ENCODE measurements at regions not wholly inside any gene's neighbourhood (a gene's known extent, or its start where the extent isn't known, plus 50 kb on each side); places are given as distances from the start of the nearest gene placed in this dataset.

DNA sequence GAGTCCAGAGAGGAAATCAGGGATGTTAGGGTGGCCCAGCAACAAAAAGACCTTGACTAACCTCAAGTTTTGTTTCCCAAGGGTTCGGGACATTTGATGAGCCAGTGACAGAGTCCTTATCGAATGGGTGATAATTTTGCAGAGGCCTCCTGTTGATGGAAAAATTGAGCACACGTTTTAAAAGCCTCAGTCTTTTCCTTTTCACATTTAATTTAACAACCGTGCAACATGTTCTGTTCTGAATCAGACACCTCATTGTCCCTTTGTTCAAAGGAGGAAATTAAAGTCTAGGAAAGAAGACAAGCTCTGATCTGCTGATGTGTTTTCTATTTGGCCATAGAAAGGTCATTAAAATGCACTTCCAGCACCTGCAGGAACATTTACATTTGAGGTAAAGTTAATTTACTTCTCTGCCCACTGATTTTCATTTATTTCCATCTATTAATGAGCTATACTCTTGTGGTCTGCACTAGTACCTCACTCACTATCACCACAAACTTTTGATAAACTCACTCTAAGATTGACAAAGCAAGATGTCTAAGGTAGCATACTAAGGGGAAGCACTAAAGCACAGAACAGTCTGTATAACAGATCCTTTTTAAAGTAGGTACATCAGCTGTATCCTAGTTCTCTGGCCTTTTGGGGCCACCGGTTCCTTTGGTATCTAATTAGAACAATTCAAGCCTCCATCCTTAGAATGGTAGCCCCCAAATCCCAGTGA is 147.0 kb downstream of the RPAP3 start:
- ChIA-PET RAD21 (ENCODE audit: unreplicated experiment) (no interaction called here), CTCF (interaction anchor here (0.6 kb wide), 1 partner anchor 517 kb away, joined by 4 read pairs; no protein-coding TSS in a partner anchor), SMC1A (ENCODE audit: uncharacterized antibody, unreplicated experiment) (no interaction called here), POLR2A (no interaction called here)
- H3K79me2 ChIP-seq (ENCODE audit: control insufficient read depth, insufficient read depth, low read length) = no peaks in the 10 kb centered on the region
- no TSS peak for BruUV-seq (replicated peaks)
- no peak for DNase-seq (ENCODE audit: low read depth, low spot score)
- no peak for FAIRE-seq
- no peak overlapping the region for H3K4me3 ChIP-seq
- H4K20me1 ChIP-seq (ENCODE audit: control insufficient read depth, insufficient read depth) = no peaks in the 10 kb centered on the region
- no peaks in the 10 kb centered on the region; a peak in 1 of 4 replicates for H3K27me3 ChIP-seq (replicated peaks in 1 of 2; ENCODE audit: control insufficient read depth in 2 of 2, insufficient read depth in 2 of 2, low read length in 1 of 2)
- intact Hi-C loops (cut with micrococcal nuclease; ENCODE audit: unreplicated experiment) (no loop called here), in situ Hi-C loops (cut with MboI) (no loop called here)
- 6% methylated on average over 5 of the region's 5 CpGs for WGBS (ENCODE audit: insufficient coverage, insufficient replicate concordance, low lambda C conversion rate, missing lambda C conversion rate)
- no peaks in the 10 kb centered on the region for H3K4me1 ChIP-seq (ENCODE audit: control insufficient read depth, insufficient read depth, low read length)
- H3K36me3 ChIP-seq (ENCODE audit: control insufficient read depth in 2 of 2, insufficient read depth in 2 of 2, low read length in 1 of 2) = no peaks in the 10 kb centered on the region
- ATAC-seq = no peak
- no peak overlapping the region for H2AFZ ChIP-seq (ENCODE audit: control insufficient read depth, low read depth, low read length)
- H3K9ac ChIP-seq (ENCODE audit: control insufficient read depth, insufficient read depth, low read length) = no peak overlapping the region
- no peaks in the 10 kb centered on the region; the same call in 2 of the 3 replicates for H3K9me3 ChIP-seq (replicated peaks; ENCODE audit: control insufficient read depth, insufficient read depth, low read length)
- no peak for TF ChIP-seq STAT1 (conservative IDR thresholded peaks at IDR 0.05)
- TF ChIP-seq ATF2 (IDR thresholded peaks at IDR 0.05; ENCODE audit: low read length) = no peak
- TF ChIP-seq TCF12 (IDR thresholded peaks at IDR 0.05; ENCODE audit: low read depth, low read length) = no peak
- H3K27ac ChIP-seq (ENCODE audit: control insufficient read depth, insufficient read depth) = no peak overlapping the region
- no peak overlapping the region for H3K4me2 ChIP-seq (ENCODE audit: control insufficient read depth, insufficient read depth)

- Histone ChIP-seq H3K4me1 (ENCODE audit: control insufficient read depth, insufficient read depth, low read length) (no peaks in the 10 kb centered on the region), H2AFZ (ENCODE audit: control insufficient read depth, low read depth, low read length) (no peak overlapping the region), H3K27me3 (replicated peaks in 1 of 2; ENCODE audit: control insufficient read depth in 2 of 2, insufficient read depth in 2 of 2, low read length in 1 of 2) (no peaks in the 10 kb centered on the region; a peak in 1 of 4 replicates), H3K27ac (ENCODE audit: control insufficient read depth, insufficient read depth) (no peak overlapping the region), H3K9me3 (replicated peaks; ENCODE audit: control insufficient read depth, insufficient read depth, low read length) (peaks cover 2% of the 10 kb centered on the region; the same call in 2 of the 3 replicates), H3K4me2 (ENCODE audit: control insufficient read depth, insufficient read depth) (no peak overlapping the region), H3K79me2 (ENCODE audit: control insufficient read depth, insufficient read depth, low read length) (no peaks in the 10 kb centered on the region), H3K9ac (ENCODE audit: control insufficient read depth, insufficient read depth, low read length) (no peak overlapping the region), H4K20me1 (ENCODE audit: control insufficient read depth, insufficient read depth) (no peaks in the 10 kb centered on the region), H3K4me3 (no peak overlapping the region), H3K36me3 (ENCODE audit: control insufficient read depth in 2 of 2, insufficient read depth in 2 of 2, low read length in 1 of 2) (no peaks in the 10 kb centered on the region)
- FAIRE-seq (no peak), ATAC-seq (no peak), DNase-seq (ENCODE audit: low read depth, low spot score) (no peak)
- intact Hi-C loops (cut with micrococcal nuclease; ENCODE audit: unreplicated experiment) = no loop called here
- no TSS peak for BruUV-seq (replicated peaks)
- ChIA-PET SMC1A (ENCODE audit: uncharacterized antibody, unreplicated experiment) (no interaction called here), RAD21 (ENCODE audit: unreplicated experiment) (no interaction called here), CTCF (no interaction called here), POLR2A (no interaction called here)
- in situ Hi-C loops (cut with MboI) = no loop called here
- WGBS (ENCODE audit: insufficient coverage, insufficient replicate concordance, low lambda C conversion rate, missing lambda C conversion rate) = 35% methylated on average over 5 of the region's 5 CpGs
- TF ChIP-seq BRCA1 (IDR thresholded peaks at IDR 0.05; ENCODE audit: low read depth, low read length) (no peak), PML (IDR thresholded peaks at IDR 0.05; ENCODE audit: low read length) (no peak), BCL11A (IDR thresholded peaks at IDR 0.05; ENCODE audit: low read depth, low read length) (no peak), POU2F2 (IDR thresholded peaks at IDR 0.05; ENCODE audit: borderline replicate concordance, low read depth, low read length) (no peak), ZNF592 (IDR thresholded peaks at IDR 0.05) (no peak), NBN (IDR thresholded peaks at IDR 0.05) (no peak)
- TF ChIP-seq, protein P1, sequence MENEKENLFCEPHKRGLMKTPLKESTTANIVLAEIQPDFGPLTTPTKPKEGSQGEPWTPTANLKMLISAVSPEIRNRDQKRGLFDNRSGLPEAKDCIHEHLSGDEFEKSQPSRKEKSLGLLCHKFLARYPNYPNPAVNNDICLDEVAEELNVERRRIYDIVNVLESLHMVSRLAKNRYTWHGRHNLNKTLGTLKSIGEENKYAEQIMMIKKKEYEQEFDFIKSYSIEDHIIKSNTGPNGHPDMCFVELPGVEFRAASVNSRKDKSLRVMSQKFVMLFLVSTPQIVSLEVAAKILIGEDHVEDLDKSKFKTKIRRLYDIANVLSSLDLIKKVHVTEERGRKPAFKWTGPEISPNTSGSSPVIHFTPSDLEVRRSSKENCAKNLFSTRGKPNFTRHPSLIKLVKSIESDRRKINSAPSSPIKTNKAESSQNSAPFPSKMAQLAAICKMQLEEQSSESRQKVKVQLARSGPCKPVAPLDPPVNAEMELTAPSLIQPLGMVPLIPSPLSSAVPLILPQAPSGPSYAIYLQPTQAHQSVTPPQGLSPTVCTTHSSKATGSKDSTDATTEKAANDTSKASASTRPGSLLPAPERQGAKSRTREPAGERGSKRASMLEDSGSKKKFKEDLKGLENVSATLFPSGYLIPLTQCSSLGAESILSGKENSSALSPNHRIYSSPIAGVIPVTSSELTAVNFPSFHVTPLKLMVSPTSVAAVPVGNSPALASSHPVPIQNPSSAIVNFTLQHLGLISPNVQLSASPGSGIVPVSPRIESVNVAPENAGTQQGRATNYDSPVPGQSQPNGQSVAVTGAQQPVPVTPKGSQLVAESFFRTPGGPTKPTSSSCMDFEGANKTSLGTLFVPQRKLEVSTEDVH (IDR thresholded peaks at IDR 0.05; ENCODE audit: low read depth, partially characterized antibody) = no peak
These were observed 148.4 kb downstream of the RPAP3 start for GRCh38 chr12:47557386-47557785.

Data from GM12878 (cell line).